WERI-Rb-1 (cell line): ENCODE measurements at regions not wholly inside any gene's neighbourhood (a gene's known extent, or its start where the extent isn't known, plus 50 kb on each side); places are given as distances from the start of the nearest gene placed in this dataset.

Experiments used
- DNase-seq: peaks from one replicate; pipeline ENCODE4 v3.0.0-alpha.2; 2020
- H3K27ac ChIP-seq: fragments of 250-450 bp; sonication (Bioruptor Pico); 2 replicates; pipeline ENCODE4 v1.5.1; 2020; ENCODE audit warnings: mild to moderate bottlenecking, moderate library complexity
- H3K27me3 ChIP-seq: fragments of 250-450 bp; sonication (Bioruptor Pico); 2 replicates; pipeline ENCODE4 v1.5.1; 2021; ENCODE audit warnings: mild to moderate bottlenecking, low read depth, moderate library complexity; ENCODE audit not compliant: insufficient read depth, severe bottlenecking
- H3K36me3 ChIP-seq: fragments of 250-450 bp; sonication (Bioruptor Pico); 2 replicates; pipeline ENCODE4 v1.5.1; 2020; ENCODE audit warnings: mild to moderate bottlenecking, moderate library complexity
- H3K4me3 ChIP-seq: 2 replicates; pipeline ENCODE4 v1.5.1; 2011; ENCODE audit warnings: low read depth, mild to moderate bottlenecking, control low read depth, low read length
- H3K9me3 ChIP-seq: fragments of 250-450 bp; sonication (Bioruptor Pico); 2 replicates; pipeline ENCODE4 v1.5.1; 2021; ENCODE audit warnings: mild to moderate bottlenecking, moderate library complexity; ENCODE audit not compliant: severe bottlenecking
- CTCF ChIP-seq: IDR thresholded peaks from 2 replicates; pipeline ENCODE4 v1.5.1; 2011; ENCODE audit warnings: low read depth, mild to moderate bottlenecking, control low read depth, inconsistent platforms, low read length

DNA sequence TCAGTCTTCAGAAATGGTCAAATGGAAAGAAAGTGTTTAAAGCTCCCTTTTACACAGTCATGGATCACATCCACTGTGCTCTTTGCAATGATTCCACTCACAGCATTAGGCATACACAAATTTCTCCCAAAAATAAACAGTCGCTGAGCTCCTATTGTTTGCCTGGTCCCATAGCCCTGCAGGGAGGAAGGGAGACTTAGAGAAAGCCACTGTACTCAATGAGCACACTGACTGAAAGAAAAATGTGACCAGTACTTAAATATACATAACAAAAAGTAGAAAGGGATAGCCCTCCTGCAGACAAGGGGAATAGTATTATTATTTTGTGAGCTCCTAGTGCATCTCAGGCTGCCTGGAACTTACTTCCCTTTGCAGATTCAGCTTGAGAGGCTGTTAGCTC lies 853.2 kb downstream of the GRID1 start:
- TF ChIP-seq CTCF = no peak
- Histone ChIP-seq H3K27me3 (no peaks in the 10 kb centered on the region), H3K36me3 (no peaks in the 10 kb centered on the region), H3K27ac (no peak overlapping the region), H3K4me3 (no peak overlapping the region), H3K9me3 (no peaks in the 10 kb centered on the region)
- DNase-seq = no peak

- Histone ChIP-seq H3K36me3 (no peaks in the 10 kb centered on the region), H3K9me3 (no peaks in the 10 kb centered on the region), H3K4me3 (no peak overlapping the region), H3K27me3 (no peaks in the 10 kb centered on the region), H3K27ac (no peak overlapping the region)
- TF ChIP-seq CTCF = no peak
- DNase-seq = no peak
Measured at GRCh38 chr10:85515316-85515715, 851.3 kb downstream of the GRID1 start.

DNA sequence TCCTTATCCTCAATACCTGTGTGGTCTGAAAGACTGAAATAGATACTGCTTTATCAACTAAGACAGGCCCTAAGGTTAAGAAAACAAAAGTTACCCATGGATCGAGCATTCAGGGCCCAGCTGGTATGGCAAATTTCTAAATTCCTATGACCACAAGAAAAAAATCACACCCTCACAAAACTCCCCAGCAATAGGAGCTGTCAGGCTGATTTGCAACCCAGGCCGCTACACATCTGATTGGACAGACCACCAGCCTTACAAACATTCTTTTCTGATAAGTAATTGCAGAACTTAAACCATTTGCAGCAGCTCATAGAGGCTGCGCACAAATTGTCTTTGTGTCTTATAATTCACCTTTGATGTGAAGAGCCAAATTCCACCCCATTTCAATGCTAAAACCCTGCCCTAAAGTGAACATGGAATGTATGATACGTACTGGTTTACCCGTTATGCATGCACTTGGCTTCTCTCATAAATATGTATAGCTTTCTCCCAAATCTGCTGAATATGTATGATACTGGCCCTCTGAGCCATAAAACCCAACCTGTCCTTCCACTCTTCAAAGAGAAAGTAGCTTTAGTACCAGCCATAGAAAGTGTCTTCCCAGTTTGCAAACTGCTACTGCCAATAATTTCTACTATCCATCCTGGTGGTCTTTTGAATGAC lies 842.5 kb downstream of the GRID1 start:
- no peak for DNase-seq
- Histone ChIP-seq H3K27me3 (no peaks in the 10 kb centered on the region), H3K27ac (no peak overlapping the region), H3K4me3 (no peak overlapping the region), H3K36me3 (no peaks in the 10 kb centered on the region), H3K9me3 (peaks cover 6% of the 10 kb centered on the region)
- no peak for TF ChIP-seq CTCF

- peaks cover 6% of the 10 kb centered on the region for H3K9me3 ChIP-seq
- no peak overlapping the region for H3K4me3 ChIP-seq
- TF ChIP-seq CTCF = no peak
- H3K27ac ChIP-seq = no peak overlapping the region
- H3K36me3 ChIP-seq = no peaks in the 10 kb centered on the region
- no peaks in the 10 kb centered on the region for H3K27me3 ChIP-seq
- DNase-seq = no peak
Measured at GRCh38 chr10:85527616-85528317, 838.8 kb downstream of the GRID1 start.

DNA sequence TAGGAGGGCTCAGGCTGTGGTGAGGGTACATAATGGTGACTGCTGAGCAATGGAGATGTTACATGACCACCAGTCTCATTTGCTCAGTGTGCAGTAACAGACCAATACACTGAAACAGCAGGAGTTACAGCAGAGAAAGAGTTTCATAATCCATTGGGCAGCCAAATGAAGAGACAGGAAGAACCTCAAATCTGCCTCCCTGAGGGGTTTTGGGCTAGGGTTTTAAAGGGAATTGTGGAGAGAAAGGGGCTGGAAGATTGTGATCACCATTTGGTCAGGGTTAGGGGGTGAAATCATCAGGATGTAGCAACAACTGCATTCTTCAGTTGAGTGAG lies 838.3 kb downstream of the GRID1 start:
- Histone ChIP-seq H3K27me3 (no peaks in the 10 kb centered on the region), H3K27ac (no peak overlapping the region), H3K4me3 (no peak overlapping the region), H3K36me3 (no peaks in the 10 kb centered on the region), H3K9me3 (peaks cover 6% of the 10 kb centered on the region)
- no peak for DNase-seq
- TF ChIP-seq CTCF = no peak

- Histone ChIP-seq H3K4me3 (no peak overlapping the region), H3K27ac (no peak overlapping the region), H3K27me3 (no peaks in the 10 kb centered on the region), H3K9me3 (peaks cover 6% of the 10 kb centered on the region), H3K36me3 (no peaks in the 10 kb centered on the region)
- no peak for DNase-seq
- TF ChIP-seq CTCF = no peak
Measured at GRCh38 chr10:85531706-85532105, 834.9 kb downstream of the GRID1 start.
